SK-N-SH (cell line): ENCODE measurements at regions not wholly inside any gene's neighbourhood (a gene's known extent, or its start where the extent isn't known, plus 50 kb on each side); places are given as distances from the start of the nearest gene placed in this dataset.

ENCODE experiments used
- CTCF ChIA-PET: fragments of 300-600, 350-600 bp; formaldehyde crosslinking; extraction: SDS; loops from one replicate; lab custom pipeline; 2021; lab: Yijun Ruan, JAX
- POLR2A ChIA-PET: fragments of 350-600 bp; sonication (Branson Sonifier 250); formaldehyde crosslinking; extraction: SDS; loops from one replicate; lab custom pipeline; 2020; ENCODE audit warnings: antibody characterized with exemption, inconsistent platforms; lab: Yijun Ruan, JAX
- DNase-seq: peaks from one replicate; pipeline ENCODE4 v3.0.0; 2012
- H2AFZ ChIP-seq: fragments of 200-600 bp; sonication (generic); 2 replicates; pipeline ENCODE4 v1.8.1; 2016; ENCODE audit warnings: antibody characterized with exemption, mild to moderate bottlenecking, low read depth
- H3F3A ChIP-seq: fragments of 200-600 bp; sonication (generic); replicated peaks from 2 replicates; pipeline ENCODE3; 2016; ENCODE audit warnings: antibody characterized with exemption, mild to moderate bottlenecking; ENCODE audit not compliant: insufficient read depth
- H3K27ac ChIP-seq, 2 experiments: fragments of 200-500 bp in 1 of 2; fragments of 200-600 bp in 1 of 2; sonication (Bioruptor generic) in 1 of 2; sonication (generic), shearing (Covaris generic) in 1 of 2; 2 replicates each; pipeline versions ENCODE4 v1.5.1 to v1.6.1; 2014 to 2016; ENCODE audit warnings: low read depth in 2 of 2, inconsistent platforms in 1 of 2, low read length in 1 of 2, mild to moderate bottlenecking in 1 of 2, mixed read lengths in 1 of 2
- H3K27me3 ChIP-seq: fragments of 200-600 bp; sonication (generic), shearing (Covaris generic); 2 replicates; pipeline ENCODE4 v1.6.1; 2016; ENCODE audit warnings: mixed run types; ENCODE audit not compliant: insufficient read depth
- H3K36me3 ChIP-seq, 2 experiments: fragments of 200-500 bp in 1 of 2; fragments of 200-600 bp in 1 of 2; sonication (Bioruptor generic) in 1 of 2; sonication (generic) in 1 of 2; replicated peaks in 1 of 2; 2 replicates each; pipeline versions ENCODE3 to v1.5.1; 2014 to 2016; ENCODE audit warnings: low read length in 1 of 2, mild to moderate bottlenecking in 1 of 2; ENCODE audit not compliant: insufficient read depth in 2 of 2, control insufficient read depth in 1 of 2
- H3K4me1 ChIP-seq, 2 experiments: fragments of 200-500 bp in 1 of 2; fragments of 200-600 bp in 1 of 2; sonication (Bioruptor generic) in 1 of 2; sonication (generic), shearing (Covaris generic) in 1 of 2; 2 replicates each; pipeline versions ENCODE4 v1.5.1 to v1.6.1; 2014 to 2016; ENCODE audit warnings: low read depth in 1 of 2, low read length in 1 of 2, mixed run types in 1 of 2; ENCODE audit not compliant: insufficient read depth in 2 of 2, control insufficient read depth in 1 of 2
- H3K4me2 ChIP-seq: fragments of 200-600 bp; sonication (generic), shearing (Covaris generic); 2 replicates; pipeline ENCODE4 v1.6.1; 2017; ENCODE audit warnings: mixed run types
- H3K4me3 ChIP-seq, 2 experiments: fragments of 200-500 bp in 1 of 2; fragments of 200-600 bp in 1 of 2; sonication (Bioruptor generic) in 1 of 2; sonication (generic), shearing (Covaris generic) in 1 of 2; 2 replicates each; pipeline versions ENCODE4 v1.5.1 to v1.8.1; 2014 to 2016; ENCODE audit warnings: low read depth in 2 of 2, inconsistent platforms in 1 of 2, low read length in 1 of 2, mild to moderate bottlenecking in 1 of 2, mixed read lengths in 1 of 2, moderate library complexity in 1 of 2
- H3K79me2 ChIP-seq: fragments of 200-600 bp; sonication (generic); 2 replicates; pipeline ENCODE4 v1.8.1; 2017; ENCODE audit warnings: mild to moderate bottlenecking; ENCODE audit not compliant: insufficient read depth
- H3K9ac ChIP-seq: fragments of 200-600 bp; sonication (generic); 2 replicates; pipeline ENCODE4 v1.6.1; 2017; ENCODE audit warnings: mixed run types
- H3K9me2 ChIP-seq: fragments of 200-600 bp; sonication (generic); 2 replicates; pipeline ENCODE4 v1.6.1; 2017; ENCODE audit warnings: mixed run types
- H3K9me3 ChIP-seq: fragments of 200-600 bp; sonication (generic); 2 replicates; pipeline ENCODE4 v1.6.1; 2017; ENCODE audit warnings: mixed run types, mild to moderate bottlenecking, moderate library complexity
- H4K20me1 ChIP-seq: fragments of 200-600 bp; sonication (generic); 2 replicates; pipeline ENCODE4 v1.6.1; 2017; ENCODE audit warnings: mild to moderate bottlenecking, mixed run types; ENCODE audit not compliant: insufficient read depth
- EP300 ChIP-seq, 2 experiments: IDR thresholded peaks; 2 replicates each; pipeline versions ENCODE4 v1.4.0 to v1.6.1; 2012; ENCODE audit warnings: borderline replicate concordance in 1 of 2, low read depth in 1 of 2, low read length in 1 of 2
- EZH2phosphoT487 ChIP-seq: fragments of 200-600 bp; sonication (generic); IDR thresholded peaks from 2 replicates; pipeline ENCODE4 v1.6.1; 2017; ENCODE audit warnings: low read depth, mixed run types, mild to moderate bottlenecking, antibody characterized with exemption, moderate library complexity, borderline replicate concordance
- FOSL2 ChIP-seq: IDR thresholded peaks from 2 replicates; pipeline ENCODE4 v1.4.0; 2012; ENCODE audit warnings: low read depth, mild to moderate bottlenecking, moderate library complexity, borderline replicate concordance
- FOXM1 ChIP-seq: IDR thresholded peaks from 2 replicates; pipeline ENCODE4 v1.4.0; 2012; ENCODE audit warnings: low read depth, mild to moderate bottlenecking
- GATA2 ChIP-seq: sonication (generic); formaldehyde crosslinking; IDR thresholded peaks from 2 replicates; pipeline ENCODE4 v1.5.0; 2020; ENCODE audit warnings: mild to moderate bottlenecking, missing genetic modification reagents
- IRF3 ChIP-seq: fragments of 150-350 bp; IDR thresholded peaks from 2 replicates; pipeline ENCODE4 v1.6.1; 2016; ENCODE audit warnings: mild to moderate bottlenecking, low read depth, low read length
- MAX ChIP-seq: IDR thresholded peaks from 2 replicates; pipeline ENCODE4 v1.4.0; 2012; ENCODE audit warnings: low read depth
- NFIC ChIP-seq: IDR thresholded peaks from 2 replicates; pipeline ENCODE4 v1.4.0; 2012; ENCODE audit warnings: borderline replicate concordance
- NRF1 ChIP-seq: IDR thresholded peaks from 2 replicates; pipeline ENCODE4 v1.6.1; 2012; ENCODE audit warnings: low read depth, mild to moderate bottlenecking, low read length
- PBX3 ChIP-seq: IDR thresholded peaks from 2 replicates; pipeline ENCODE4; 2012
- POLR2AphosphoS5 ChIP-seq: IDR thresholded peaks from 2 replicates; pipeline ENCODE4 v1.6.1; 2012; ENCODE audit warnings: low read depth, low read length
- RAD21 ChIP-seq: IDR thresholded peaks from 2 replicates; pipeline ENCODE4 v1.6.1; 2012; ENCODE audit warnings: mild to moderate bottlenecking, low read length
- REST ChIP-seq: IDR thresholded peaks from 2 replicates; pipeline ENCODE4 v1.6.1; 2012; ENCODE audit warnings: mild to moderate bottlenecking, low read depth, low read length, moderate library complexity
- RXRA ChIP-seq: IDR thresholded peaks from 2 replicates; pipeline ENCODE4 v1.4.0; 2012; ENCODE audit warnings: low read depth, mild to moderate bottlenecking, borderline replicate concordance
- SIN3A ChIP-seq: IDR thresholded peaks from 2 replicates; pipeline ENCODE4 v1.6.1; 2012; ENCODE audit warnings: low read depth, mild to moderate bottlenecking, low read length, moderate library complexity, borderline replicate concordance
- SMC3 ChIP-seq: IDR thresholded peaks from 2 replicates; pipeline ENCODE4 v1.6.1; 2012; ENCODE audit warnings: low read depth, low read length, improper control_type of control experiment
- TAF1 ChIP-seq: IDR thresholded peaks from 2 replicates; pipeline ENCODE4 v1.6.1; 2012; ENCODE audit warnings: low read depth, mild to moderate bottlenecking, low read length, moderate library complexity, borderline replicate concordance
- TEAD4 ChIP-seq: IDR thresholded peaks from 2 replicates; pipeline ENCODE4 v1.4.0; 2012; ENCODE audit warnings: mild to moderate bottlenecking, borderline replicate concordance; ENCODE audit not compliant: insufficient read depth
- YY1 ChIP-seq: IDR thresholded peaks from 2 replicates; pipeline ENCODE4 v1.4.0; 2012; ENCODE audit warnings: low read depth, mild to moderate bottlenecking
- ZBTB33 ChIP-seq: IDR thresholded peaks from 2 replicates; pipeline ENCODE4 v1.4.0; 2012; ENCODE audit warnings: low read depth, borderline replicate concordance
- WGBS: methylation state at CpG from one replicate; pipeline ENCODE4 v1.1.6; 2017; ENCODE audit warnings: low lambda C conversion rate; 5-methylcytosine and 5-hydroxymethylcytosine counted together

- Histone ChIP-seq H3K9me2 (0 out of 2 replicates have a peak, but pooled peaks cover 3% of the 10 kb centered on the region), H3F3A (no peaks in the 10 kb centered on the region), H3K4me3 (no peak overlapping the region), H3K9me3 (no peaks in the 10 kb centered on the region), H4K20me1 (no peaks in the 10 kb centered on the region), H3K27ac (no peak overlapping the region), H2AFZ (peak overlapping the region; percentile 41; the same call in 1 of the 2 replicates), H3K4me1 (no peaks in the 10 kb centered on the region), H3K27me3 (no peaks in the 10 kb centered on the region), H3K36me3 (peaks cover 0 to 4% of the 10 kb centered on the region in 2 experiments), H3K4me2 (no peak overlapping the region), H3K79me2 (no peaks in the 10 kb centered on the region), H3K9ac (no peak overlapping the region)
- ChIA-PET POLR2A (no interaction called here), CTCF (no interaction called here)
- 6% methylated on average over 2 of the region's 2 CpGs for WGBS
- no peak for DNase-seq
- TF ChIP-seq FOXM1 (no peak), NRF1 (no peak), TAF1 (no peak), GATA2 (CRISPR knock-in tag) (no peak), SMC3 (no peak), EZH2phosphoT487 (no peak), ZBTB33 (no peak), IRF3 (no peak), NFIC (no peak), RAD21 (no peak), POLR2AphosphoS5 (no peak), MAX (no peak), YY1 (no peak)
These were observed 1358.5 kb upstream of the CITED2 start for GRCh38 chr6:140732991-140733390.

GRCh38 chr6:140732155-140732554 lies 1357.7 kb upstream of the CITED2 start:
- no peak overlapping the region for H3K9ac ChIP-seq
- H4K20me1 ChIP-seq, result no peaks in the 10 kb centered on the region
- POLR2A ChIA-PET, result no interaction called here
- no peaks in the 10 kb centered on the region for H3F3A ChIP-seq
- no peak overlapping the region for H3K27ac ChIP-seq
- H3K9me3 ChIP-seq, result no peaks in the 10 kb centered on the region
- no peaks in the 10 kb centered on the region for H3K79me2 ChIP-seq
- WGBS, result 32% methylated on average over 2 of the region's 2 CpGs
- H3K4me3 ChIP-seq, result no peak overlapping the region
- no peaks in the 10 kb centered on the region for H3K36me3 ChIP-seq
- DNase-seq, result no peak
- CTCF ChIA-PET, result no interaction called here
- H2AFZ ChIP-seq, result no peak overlapping the region; the same call in 1 of the 2 replicates
- no peak overlapping the region for H3K4me2 ChIP-seq
- 0 out of 2 replicates have a peak, but pooled peaks cover 3% of the 10 kb centered on the region for H3K9me2 ChIP-seq
- H3K27me3 ChIP-seq, result no peaks in the 10 kb centered on the region
- H3K4me1 ChIP-seq, result no peaks in the 10 kb centered on the region
- TF ChIP-seq SIN3A, result no peak
- TF ChIP-seq PBX3, result no peak
- no peak for TF ChIP-seq EZH2phosphoT487
- no peak for TF ChIP-seq FOSL2
- no peak for TF ChIP-seq RXRA
- TF ChIP-seq EP300 (IDR thresholded peaks at IDR 0.05; ENCODE audit: borderline replicate concordance in 1 of 2, low read depth in 1 of 2, low read length in 1 of 2), result no peak
- no peak for TF ChIP-seq TEAD4
- TF ChIP-seq SMC3, result no peak
- TF ChIP-seq GATA2 (CRISPR knock-in tag), result no peak
- TF ChIP-seq RAD21, result no peak
- no peak for TF ChIP-seq POLR2AphosphoS5
- no peak for TF ChIP-seq REST
